GM21619 (cell line): ENCODE measurements at regions not wholly inside any gene's neighbourhood (a gene's known extent, or its start where the extent isn't known, plus 50 kb on each side); places are given as distances from the start of the nearest gene placed in this dataset.

Source experiments
- ATAC-seq: cut with Tn5 transposase; IDR thresholded peaks from one replicate; pipeline ENCODE4 v1.9.1; 2021; ENCODE audit not compliant: unreplicated experiment

- ATAC-seq, result peak; percentile 67
Observed at GRCh38 chr2:153106802-153107477, 371.6 kb downstream of the RPRM start.

DNA sequence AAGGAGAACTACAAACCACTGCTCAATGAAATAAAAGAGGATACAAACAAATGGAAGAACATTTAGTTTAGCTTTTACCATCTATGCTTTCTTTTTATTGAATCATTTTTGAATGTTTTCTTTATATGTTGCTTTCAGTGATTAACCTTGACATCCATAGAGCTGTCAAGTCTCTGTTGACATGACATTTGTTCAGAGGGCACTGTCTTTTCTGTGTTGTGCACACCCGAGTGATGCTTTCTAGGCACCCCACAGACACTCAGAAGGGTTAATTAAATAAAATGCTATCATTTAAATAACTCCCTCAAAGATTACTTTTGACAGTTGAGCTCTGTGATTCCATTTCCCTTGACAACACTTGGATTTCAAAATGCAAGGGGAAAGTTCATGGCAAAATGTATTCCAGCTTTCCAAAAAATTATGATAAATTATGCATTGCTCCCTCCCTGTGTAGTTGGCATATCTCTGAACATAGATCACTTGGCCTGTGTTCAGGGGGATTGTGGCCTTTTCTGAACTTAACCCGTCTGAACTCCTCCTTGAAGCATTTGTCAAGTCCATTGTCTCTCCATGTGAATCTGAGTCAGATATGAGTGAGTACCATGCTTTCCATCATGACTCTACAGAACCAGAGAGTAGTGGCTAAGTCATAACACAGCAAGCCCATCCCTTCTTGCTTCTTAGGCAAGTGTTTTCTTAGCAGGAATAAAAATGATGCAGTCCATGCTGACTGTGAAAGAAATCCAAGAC lies 372.6 kb downstream of the RPRM start:
- ATAC-seq, result no peak

DNA sequence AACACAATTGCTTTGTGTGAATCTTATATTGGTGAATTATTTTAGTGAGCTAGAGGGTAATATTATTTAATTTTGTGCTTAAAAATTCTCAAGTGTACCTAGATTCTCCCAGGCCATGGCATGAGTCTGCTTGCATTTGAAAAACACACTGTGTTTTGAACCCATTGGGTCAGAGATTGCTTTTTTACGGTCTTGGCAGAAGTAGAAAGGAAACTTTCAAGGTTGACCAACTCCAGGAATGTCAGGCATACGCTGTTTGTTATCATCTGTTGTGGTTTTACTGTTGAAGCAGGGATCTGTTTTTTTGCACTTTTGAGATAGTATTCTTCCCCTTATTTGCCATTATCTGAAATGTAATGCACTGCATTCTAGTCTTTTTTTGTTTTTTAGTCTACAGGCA lies 377.4 kb downstream of the RPRM start:
- no peak for ATAC-seq

- no peak for ATAC-seq
Observed at GRCh38 chr2:153100151-153100550, 378.4 kb downstream of the RPRM start.

GRCh38 chr2:153098073-153098472 lies 379.7 kb downstream of the ARL6IP6 start:
- no peak for ATAC-seq

DNA sequence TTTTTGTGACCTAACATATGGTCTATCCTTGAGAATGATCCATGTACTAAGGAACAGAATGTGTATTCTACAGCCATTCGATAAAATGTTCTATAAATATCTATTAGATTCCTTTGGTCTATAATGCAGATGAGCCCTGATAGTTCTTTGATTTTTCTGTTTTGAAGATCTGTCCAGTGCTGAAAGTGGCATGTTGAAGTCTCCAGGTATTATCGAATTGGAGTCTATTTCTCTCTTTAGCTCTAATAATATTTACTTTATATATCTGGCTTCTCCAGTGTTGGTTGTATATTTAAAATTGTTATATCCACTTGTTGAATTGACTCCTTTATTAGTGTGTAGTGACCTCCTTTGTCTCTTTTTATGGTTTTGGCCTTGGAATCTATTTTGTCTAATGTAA lies 377.9 kb downstream of the ARL6IP6 start:
- no peak for ATAC-seq

GRCh38 chr2:153091344-153091743 lies 372.9 kb downstream of the ARL6IP6 start:
- ATAC-seq, result no peak

DNA sequence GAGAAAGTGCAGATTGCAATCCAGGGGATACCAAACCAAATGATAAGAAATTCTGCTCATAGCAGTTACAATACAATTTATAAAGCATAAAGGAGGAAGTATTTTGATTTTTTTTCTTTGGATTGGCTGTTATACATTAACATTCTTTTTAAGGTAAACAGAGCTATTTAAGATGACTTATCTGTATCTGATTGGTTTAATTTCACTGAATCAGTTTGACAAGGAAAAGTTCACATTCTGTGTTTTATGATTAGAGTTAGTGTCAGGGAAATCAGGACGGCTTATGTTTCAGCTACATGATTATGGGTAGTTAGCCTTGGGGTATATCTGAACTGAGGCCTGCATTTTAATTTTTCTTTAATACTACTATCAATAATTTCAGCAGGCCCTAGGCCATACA lies 360.9 kb downstream of the ARL6IP6 start:
- no peak for ATAC-seq

GRCh38 chr2:153077311-153077710 lies 358.9 kb downstream of the ARL6IP6 start:
- no peak for ATAC-seq

DNA sequence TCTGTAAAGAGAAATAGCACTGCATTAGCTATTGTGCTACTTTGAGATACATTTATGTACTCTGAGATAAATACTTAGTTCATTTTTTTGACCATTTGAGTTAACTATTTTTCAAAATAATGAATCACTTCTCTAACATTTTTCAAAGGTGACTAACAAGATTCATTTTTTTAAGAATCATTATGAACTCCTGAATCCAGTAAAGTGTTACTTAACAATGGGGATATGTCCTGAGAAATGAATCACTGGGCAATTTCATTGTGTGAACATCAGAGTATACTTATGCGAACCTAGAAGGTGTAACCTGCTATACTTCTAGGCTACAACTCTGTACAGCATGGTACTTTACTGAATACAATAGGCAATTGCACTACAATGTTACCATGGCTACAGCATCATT lies 355.8 kb downstream of the ARL6IP6 start:
- no peak for ATAC-seq

- no peak for ATAC-seq
Observed at GRCh38 chr2:153072813-153073212, 354.4 kb downstream of the ARL6IP6 start.

- no peak for ATAC-seq
Observed at GRCh38 chr2:153072077-153072476, 353.7 kb downstream of the ARL6IP6 start.

DNA sequence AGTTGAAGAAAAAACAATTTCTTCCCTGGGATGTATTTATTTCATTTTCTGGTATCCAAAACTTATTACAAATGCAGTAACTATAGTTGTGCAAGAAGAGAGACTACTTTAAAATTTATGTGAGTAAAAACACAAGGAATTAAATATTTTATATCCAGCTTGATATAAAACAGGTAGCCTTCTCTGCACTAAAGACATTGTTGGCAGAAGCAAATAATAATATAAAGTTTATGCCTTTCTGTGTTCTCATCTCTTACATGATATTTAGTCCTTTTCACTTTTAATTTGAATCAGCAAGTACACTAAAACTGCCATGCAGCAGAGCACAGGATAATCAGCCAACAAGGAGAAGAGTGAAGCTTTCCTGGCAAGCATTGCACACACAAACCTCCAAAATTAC lies 352.7 kb downstream of the ARL6IP6 start:
- ATAC-seq, result no peak

GRCh38 chr2:153068915-153069314 lies 350.5 kb downstream of the ARL6IP6 start:
- ATAC-seq, result no peak

- ATAC-seq, result no peak
Observed at GRCh38 chr2:153068052-153068451, 349.6 kb downstream of the ARL6IP6 start.

- ATAC-seq, result no peak
Observed at GRCh38 chr2:153059338-153060052, 341.1 kb downstream of the ARL6IP6 start.

GRCh38 chr2:153057743-153058142 lies 339.3 kb downstream of the ARL6IP6 start:
- no peak for ATAC-seq

DNA sequence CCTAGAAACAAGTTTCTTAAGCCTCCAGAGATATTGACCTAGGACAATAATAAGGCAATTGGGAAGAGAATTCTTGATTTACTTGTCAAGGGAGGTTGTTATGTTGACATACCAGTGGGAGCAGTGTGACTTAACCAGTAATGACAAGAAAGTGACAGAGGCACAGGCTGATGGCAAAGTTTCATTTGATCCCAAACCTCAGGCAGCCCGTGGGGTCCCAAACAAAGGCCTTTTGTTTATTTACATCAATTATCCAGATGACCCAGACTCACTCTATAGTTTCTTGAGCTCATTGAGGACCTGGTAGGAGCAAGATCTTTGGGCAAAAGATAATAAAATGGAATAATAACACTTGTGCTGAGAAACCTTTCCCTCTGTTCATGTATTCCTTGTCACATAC lies 336.8 kb downstream of the ARL6IP6 start:
- no peak for ATAC-seq

DNA sequence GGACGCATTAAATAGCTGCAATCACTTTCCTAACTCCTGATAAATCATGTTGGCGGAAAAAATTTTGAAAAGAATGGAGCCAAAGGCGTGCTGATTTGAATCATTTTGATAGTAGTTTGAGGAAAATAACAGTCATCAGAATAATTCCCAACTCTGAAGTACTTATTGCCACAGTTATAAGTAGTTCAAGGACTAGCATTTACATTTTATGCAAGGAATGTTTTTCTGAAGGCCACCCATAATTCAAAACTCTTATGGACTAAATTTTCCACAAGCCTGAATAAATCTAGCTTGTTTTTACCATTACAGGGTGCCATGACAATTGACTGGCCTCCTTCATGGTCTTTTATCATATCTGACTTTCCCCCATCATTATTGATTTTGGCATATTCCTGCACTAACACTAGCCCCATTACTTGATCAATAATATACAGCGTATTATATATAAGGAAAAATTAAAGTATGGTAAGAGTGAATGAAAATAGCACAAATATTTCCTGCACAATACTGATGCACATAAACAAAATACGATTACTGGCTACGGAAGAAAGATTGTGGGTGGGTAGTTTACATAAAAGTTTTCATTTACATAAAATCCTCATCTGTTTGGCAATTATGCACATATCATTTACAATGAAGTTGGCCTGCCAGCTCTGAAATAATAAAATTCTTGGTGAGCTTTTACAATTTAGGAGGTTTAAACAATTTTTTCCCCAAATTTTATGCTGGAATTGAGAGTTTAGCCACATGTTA lies 334.6 kb downstream of the ARL6IP6 start:
- no peak for ATAC-seq

- ATAC-seq, result no peak
Observed at GRCh38 chr2:153047220-153047619, 328.8 kb downstream of the ARL6IP6 start.

DNA sequence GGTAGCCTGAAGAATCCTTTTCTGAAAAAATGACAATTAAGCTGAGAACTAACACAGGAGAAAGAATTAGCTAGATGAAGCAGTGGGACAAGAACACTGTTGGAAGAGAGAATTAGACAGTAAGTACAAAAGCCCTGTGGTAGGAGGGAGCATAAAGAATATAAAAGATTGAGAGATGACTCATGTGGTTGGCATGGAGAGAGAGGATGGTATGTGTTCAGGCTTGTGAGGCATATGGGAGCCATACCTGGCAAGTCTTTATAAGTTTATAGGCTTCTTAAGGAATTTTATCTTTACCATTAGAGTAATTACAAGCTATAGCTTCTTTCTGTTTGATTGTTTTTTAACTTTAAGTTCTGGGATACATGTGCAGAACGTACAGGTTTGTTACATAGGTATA lies 325.0 kb downstream of the ARL6IP6 start:
- no peak for ATAC-seq
